Stimulated activated naive CD8-positive, alpha-beta T cell treated with anti-CD3 and anti-CD28 coated beads, Interleukin-15, amount 100 ng/mL, for 72 hours (primary cell): ENCODE measurements at regions not wholly inside any gene's neighbourhood (a gene's known extent, or its start where the extent isn't known, plus 50 kb on each side); places are given as distances from the start of the nearest gene placed in this dataset.

ENCODE experiments used
- ATAC-seq: fragments of 150-1000 bp; cut with Tn5 transposase; 2 replicates; pipeline ENCODE4 v1.10.0; 2021; ENCODE audit warnings: mild to moderate bottlenecking, moderate library complexity
- DNase-seq, 2 donors: peaks; one replicate each; pipeline ENCODE4 v3.0.0; 2021 to 2022
- H3K27ac Mint-ChIP-seq, 2 donors: one replicate each; pipeline ENCODE4 v1.8.0; 2022; ENCODE audit warnings: mild to moderate bottlenecking in 2 of 2, mixed read lengths in 2 of 2, moderate library complexity in 2 of 2
- H3K27me3 Mint-ChIP-seq: one replicate; pipeline ENCODE4 v1.8.0; 2022; ENCODE audit warnings: mixed read lengths
- H3K4me1 Mint-ChIP-seq: one replicate; pipeline ENCODE4 v1.8.0; 2022; ENCODE audit warnings: mild to moderate bottlenecking, mixed read lengths
- H3K4me3 Mint-ChIP-seq, 2 donors: one replicate each; pipeline ENCODE4 v1.8.0; 2022; ENCODE audit warnings: mild to moderate bottlenecking in 2 of 2, mixed read lengths in 2 of 2, moderate library complexity in 1 of 2
- H3K9me3 Mint-ChIP-seq, 2 donors: one replicate each; pipeline ENCODE4 v1.8.0; 2022; ENCODE audit warnings: mixed read lengths in 2 of 2

GRCh38 chr6:66664112-66664511 lies 957.1 kb upstream of the EYS start:
- Mint-ChIP-seq H3K27me3 (no peaks in the 10 kb centered on the region), H3K4me1 (no peaks in the 10 kb centered on the region), H3K9me3 (peaks cover 0 to 8% of the 10 kb centered on the region in 2 donors), H3K27ac (no peak overlapping the region), H3K4me3 (no peak overlapping the region)
- ATAC-seq (no peak), DNase-seq (no peak)

- Mint-ChIP-seq H3K9me3 (peaks cover 0 to 8% of the 10 kb centered on the region in 2 donors), H3K4me1 (no peaks in the 10 kb centered on the region), H3K27me3 (no peaks in the 10 kb centered on the region), H3K4me3 (no peak overlapping the region), H3K27ac (no peak overlapping the region)
- DNase-seq (no peak), ATAC-seq (no peak)
Measured at GRCh38 chr6:66662721-66663507, 955.9 kb upstream of the EYS start.

GRCh38 chr6:66662196-66662595 lies 955.2 kb upstream of the EYS start:
- H3K27me3 Mint-ChIP-seq: no peaks in the 10 kb centered on the region
- no peaks in the 10 kb centered on the region for H3K4me1 Mint-ChIP-seq
- ATAC-seq (no peak), DNase-seq (no peak)
- H3K27ac Mint-ChIP-seq: no peak overlapping the region
- H3K9me3 Mint-ChIP-seq: peaks cover 0 to 8% of the 10 kb centered on the region in 2 donors
- no peak overlapping the region for H3K4me3 Mint-ChIP-seq

GRCh38 chr6:66655420-66655819 lies 948.4 kb upstream of the EYS start:
- Mint-ChIP-seq H3K27ac (no peak overlapping the region), H3K4me1 (no peaks in the 10 kb centered on the region), H3K9me3 (peaks cover 2 to 16% of the 10 kb centered on the region in 2 donors), H3K4me3 (no peak overlapping the region), H3K27me3 (no peaks in the 10 kb centered on the region)
- DNase-seq (no peak), ATAC-seq (no peak)

DNA sequence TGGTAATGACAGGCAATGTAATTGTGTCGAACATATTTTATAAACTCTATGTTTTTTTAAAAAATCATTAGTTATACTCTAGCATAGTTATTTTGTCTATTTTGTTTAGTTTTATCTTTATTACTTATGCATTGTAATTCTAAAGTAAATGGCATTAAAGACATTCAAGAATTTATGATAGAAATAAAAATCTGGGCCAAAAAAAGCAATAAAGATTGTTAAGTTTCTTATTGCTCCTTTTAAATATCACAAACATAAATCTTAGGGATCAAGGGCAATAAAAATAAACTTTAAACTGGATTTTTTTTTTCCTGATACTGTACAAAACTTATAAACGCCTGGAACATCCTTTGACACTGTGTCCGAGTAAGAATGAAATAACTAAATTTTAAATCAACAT lies 931.5 kb upstream of the EYS start:
- Mint-ChIP-seq H3K27me3 (no peaks in the 10 kb centered on the region), H3K9me3 (peaks cover 4 to 10% of the 10 kb centered on the region in 2 donors), H3K27ac (no peak overlapping the region), H3K4me1 (no peaks in the 10 kb centered on the region), H3K4me3 (no peak overlapping the region)
- DNase-seq (no peak), ATAC-seq (no peak)

GRCh38 chr6:66638099-66638498 lies 931.1 kb upstream of the EYS start:
- ATAC-seq (no peak), DNase-seq (no peak)
- no peak overlapping the region for H3K27ac Mint-ChIP-seq
- no peaks in the 10 kb centered on the region for H3K4me1 Mint-ChIP-seq
- no peaks in the 10 kb centered on the region for H3K27me3 Mint-ChIP-seq
- peaks cover 4 to 13% of the 10 kb centered on the region in 2 donors for H3K9me3 Mint-ChIP-seq
- H3K4me3 Mint-ChIP-seq: no peak overlapping the region

GRCh38 chr6:66628917-66629316 lies 921.9 kb upstream of the EYS start:
- H3K4me3 Mint-ChIP-seq: no peak overlapping the region
- H3K27ac Mint-ChIP-seq: no peak overlapping the region
- H3K9me3 Mint-ChIP-seq: peaks cover 5 to 7% of the 10 kb centered on the region in 2 donors
- H3K27me3 Mint-ChIP-seq: no peaks in the 10 kb centered on the region
- ATAC-seq: no peak
- DNase-seq: no peak
- no peaks in the 10 kb centered on the region for H3K4me1 Mint-ChIP-seq

- Mint-ChIP-seq H3K27ac (no peak overlapping the region), H3K9me3 (peaks cover 7 to 13% of the 10 kb centered on the region in 2 donors), H3K27me3 (no peaks in the 10 kb centered on the region), H3K4me1 (no peaks in the 10 kb centered on the region), H3K4me3 (no peak overlapping the region)
- ATAC-seq: no peak
- DNase-seq: no peak
Measured at GRCh38 chr6:66623050-66623449, 916.0 kb upstream of the EYS start.

DNA sequence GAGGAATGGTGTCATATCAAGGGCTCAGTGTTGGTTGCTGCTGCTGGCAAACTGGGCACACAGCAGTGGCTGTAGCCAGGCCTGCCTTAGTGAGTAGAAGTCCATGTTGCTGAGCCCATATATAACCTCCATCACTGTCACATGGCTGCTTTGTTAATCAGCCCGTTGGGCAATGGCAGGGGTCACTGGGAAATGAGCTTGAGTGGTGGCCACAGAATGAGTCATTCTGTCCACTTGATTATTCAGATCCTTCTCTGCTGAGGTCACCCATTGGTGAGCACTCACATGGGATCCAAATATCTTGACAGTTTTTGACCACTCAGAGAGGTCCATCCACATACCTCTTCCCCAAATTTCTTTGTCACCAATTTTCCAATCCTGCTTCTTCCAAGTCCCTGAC lies 898.9 kb upstream of the EYS start:
- Mint-ChIP-seq H3K4me1 (no peaks in the 10 kb centered on the region), H3K9me3 (peaks cover 6 to 14% of the 10 kb centered on the region in 2 donors), H3K27ac (no peak overlapping the region), H3K27me3 (no peaks in the 10 kb centered on the region), H3K4me3 (no peak overlapping the region)
- ATAC-seq (no peak), DNase-seq (no peak)

DNA sequence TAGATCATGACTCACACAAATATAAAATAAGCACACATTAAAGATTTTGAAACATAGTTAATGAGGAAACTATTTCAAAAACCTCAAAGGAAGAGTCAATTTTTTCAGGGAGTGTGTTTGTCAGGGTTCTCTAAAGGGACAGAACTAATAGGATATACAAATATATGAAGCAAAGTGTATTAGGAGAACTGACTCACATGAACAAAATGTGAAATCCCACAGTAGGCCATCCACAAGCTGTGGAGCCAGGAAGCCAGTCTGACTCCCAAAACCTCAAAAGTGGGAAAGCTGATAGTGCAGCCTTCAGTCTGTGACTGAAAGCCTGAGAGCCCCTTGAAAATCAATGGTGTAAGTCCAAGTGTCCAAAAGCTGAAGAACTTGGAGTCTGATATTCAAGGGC lies 898.0 kb upstream of the EYS start:
- peaks cover 6 to 19% of the 10 kb centered on the region in 2 donors for H3K9me3 Mint-ChIP-seq

GRCh38 chr6:66599541-66599940 lies 892.5 kb upstream of the EYS start:
- Mint-ChIP-seq H3K27ac (no peak overlapping the region), H3K9me3 (peaks cover 6 to 19% of the 10 kb centered on the region in 2 donors), H3K27me3 (no peaks in the 10 kb centered on the region), H3K4me3 (no peak overlapping the region), H3K4me1 (no peaks in the 10 kb centered on the region)
- no peak for ATAC-seq
- DNase-seq: no peak

More for the DNA sequence above, 898.0 kb upstream of the EYS start:
- H3K4me3 Mint-ChIP-seq: no peak overlapping the region
- DNase-seq (no peak), ATAC-seq (no peak)
- H3K27me3 Mint-ChIP-seq: no peaks in the 10 kb centered on the region
- H3K4me1 Mint-ChIP-seq: no peaks in the 10 kb centered on the region
- no peak overlapping the region for H3K27ac Mint-ChIP-seq

- Mint-ChIP-seq H3K4me3 (no peak overlapping the region), H3K9me3 (peaks cover 0 to 5% of the 10 kb centered on the region in 2 donors), H3K27me3 (no peaks in the 10 kb centered on the region), H3K27ac (no peak overlapping the region), H3K4me1 (no peaks in the 10 kb centered on the region)
- DNase-seq (no peak), ATAC-seq (no peak)
Measured at GRCh38 chr6:66578362-66578761, 871.3 kb upstream of the EYS start.

- Mint-ChIP-seq H3K27ac (no peak overlapping the region), H3K4me1 (no peaks in the 10 kb centered on the region), H3K9me3 (peaks cover 9 to 13% of the 10 kb centered on the region in 2 donors), H3K27me3 (no peaks in the 10 kb centered on the region), H3K4me3 (no peak overlapping the region)
- DNase-seq (no peak), ATAC-seq (no peak)
Measured at GRCh38 chr6:66568271-66568670, 861.2 kb upstream of the EYS start.

DNA sequence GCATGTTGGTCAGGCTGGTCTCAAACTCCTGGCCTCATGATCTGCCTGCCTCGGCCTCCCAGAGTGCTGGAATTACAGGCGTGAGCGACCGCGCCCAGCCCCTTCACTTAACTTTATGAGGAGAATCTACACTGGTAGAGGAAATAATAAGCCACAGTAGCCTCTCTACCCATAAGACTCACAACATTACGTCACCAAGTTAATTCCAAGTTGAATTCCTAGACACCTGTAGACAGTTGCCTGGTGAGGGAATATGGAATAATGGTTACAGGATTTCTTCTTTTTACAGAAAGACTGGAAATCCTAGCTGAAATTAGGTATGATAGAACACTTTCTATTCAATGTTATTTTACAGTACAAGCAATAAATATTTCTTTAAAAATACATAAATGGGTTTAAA lies 854.5 kb upstream of the EYS start:
- no peaks in the 10 kb centered on the region for H3K27me3 Mint-ChIP-seq
- H3K27ac Mint-ChIP-seq: no peak overlapping the region
- no peaks in the 10 kb centered on the region for H3K4me1 Mint-ChIP-seq
- no peak overlapping the region for H3K4me3 Mint-ChIP-seq
- peaks cover 12 to 27% of the 10 kb centered on the region in 2 donors for H3K9me3 Mint-ChIP-seq
- DNase-seq (no peak), ATAC-seq (no peak)

DNA sequence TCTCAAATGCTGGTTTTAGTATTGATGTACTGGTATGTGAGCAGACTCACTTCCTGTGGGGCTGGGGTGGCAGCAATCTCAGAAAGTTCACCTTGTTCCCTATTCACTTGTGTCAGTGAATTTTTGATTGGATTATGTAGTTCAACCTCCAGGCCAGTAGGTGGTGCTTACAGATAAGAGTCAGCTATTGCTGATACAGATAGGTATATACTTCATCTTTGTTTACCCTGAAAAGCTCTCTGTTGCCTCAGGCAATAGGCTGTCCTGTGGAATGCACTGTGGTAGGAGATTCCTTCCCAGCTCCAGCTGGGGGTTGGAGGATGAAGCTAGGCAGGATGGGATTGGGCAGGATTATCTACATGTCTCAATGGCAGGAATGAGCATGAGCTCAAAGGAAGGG lies 851.2 kb upstream of the EYS start:
- H3K9me3 Mint-ChIP-seq: peaks cover 36 to 49% of the 10 kb centered on the region in 2 donors
- no peak overlapping the region for H3K27ac Mint-ChIP-seq
- no peaks in the 10 kb centered on the region for H3K4me1 Mint-ChIP-seq
- no peak overlapping the region for H3K4me3 Mint-ChIP-seq
- DNase-seq (no peak), ATAC-seq (no peak)
- no peaks in the 10 kb centered on the region for H3K27me3 Mint-ChIP-seq

GRCh38 chr6:66556936-66557335 lies 849.9 kb upstream of the EYS start:
- no peaks in the 10 kb centered on the region for H3K4me1 Mint-ChIP-seq
- no peaks in the 10 kb centered on the region for H3K27me3 Mint-ChIP-seq
- H3K27ac Mint-ChIP-seq: no peak overlapping the region
- DNase-seq (no peak), ATAC-seq (no peak)
- H3K9me3 Mint-ChIP-seq: peaks cover 36 to 42% of the 10 kb centered on the region in 2 donors
- no peak overlapping the region for H3K4me3 Mint-ChIP-seq

DNA sequence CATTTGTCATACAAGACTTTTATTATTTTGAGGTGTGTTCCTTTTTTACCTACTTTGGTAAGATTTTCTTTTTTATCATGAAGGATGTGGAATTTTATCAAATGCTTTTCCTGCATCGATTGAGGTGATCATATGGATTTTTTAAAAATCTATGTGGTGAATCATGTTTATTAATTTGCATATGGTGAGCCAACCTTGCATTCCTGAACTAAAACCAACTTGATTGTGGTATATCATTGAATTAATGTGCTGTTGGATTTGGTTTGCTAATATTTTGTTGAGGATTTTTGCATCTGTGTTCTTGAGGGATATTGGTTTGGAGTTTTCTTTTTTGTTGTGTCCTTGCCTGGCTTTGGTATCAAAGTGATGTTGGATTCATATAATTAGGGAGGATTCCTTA lies 848.1 kb upstream of the EYS start:
- Mint-ChIP-seq H3K4me1 (no peaks in the 10 kb centered on the region), H3K27ac (no peak overlapping the region), H3K9me3 (peaks cover 38 to 39% of the 10 kb centered on the region in 2 donors), H3K27me3 (no peaks in the 10 kb centered on the region), H3K4me3 (no peak overlapping the region)
- DNase-seq (no peak), ATAC-seq (no peak)
